Hematopoietic multipotent progenitor cell treated with erythropoietin and hydrocortisone succinate and interleukin-3 and kit ligand, for 15 days (in vitro differentiated cells): ENCODE measurements at regions not wholly inside any gene's neighbourhood (a gene's known extent, or its start where the extent isn't known, plus 50 kb on each side); places are given as distances from the start of the nearest gene placed in this dataset.
"Not testable (repeated sequence)": the region's sequence is repeated elsewhere in the genome, so short reads cannot be mapped to it uniquely, and the experiment has no call there.

Source experiments
- DNase-seq: peaks from one replicate; pipeline ENCODE4 v3.0.0-alpha.2; 2015; ENCODE audit warnings: low spot score

DNA sequence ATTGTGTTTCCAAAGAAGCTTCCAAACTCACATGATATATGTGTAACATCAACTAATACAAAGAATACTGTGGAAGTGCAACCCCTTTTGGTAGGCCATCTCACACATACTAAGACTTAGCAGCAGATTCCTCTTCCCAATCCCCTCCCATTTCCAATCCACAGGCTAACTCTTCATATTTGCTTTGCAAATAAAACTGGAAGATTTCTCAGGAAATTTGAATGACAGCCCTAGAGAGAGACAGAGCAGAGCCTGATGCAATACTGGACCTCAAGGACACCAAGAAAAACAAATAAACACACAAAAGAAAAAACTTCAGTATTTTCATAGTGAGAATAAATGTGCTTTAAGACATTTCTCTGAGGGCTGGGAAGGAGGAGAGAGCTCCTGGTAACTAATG lies 190.2 kb upstream of the BRINP3 start:
- no peak for DNase-seq

DNA sequence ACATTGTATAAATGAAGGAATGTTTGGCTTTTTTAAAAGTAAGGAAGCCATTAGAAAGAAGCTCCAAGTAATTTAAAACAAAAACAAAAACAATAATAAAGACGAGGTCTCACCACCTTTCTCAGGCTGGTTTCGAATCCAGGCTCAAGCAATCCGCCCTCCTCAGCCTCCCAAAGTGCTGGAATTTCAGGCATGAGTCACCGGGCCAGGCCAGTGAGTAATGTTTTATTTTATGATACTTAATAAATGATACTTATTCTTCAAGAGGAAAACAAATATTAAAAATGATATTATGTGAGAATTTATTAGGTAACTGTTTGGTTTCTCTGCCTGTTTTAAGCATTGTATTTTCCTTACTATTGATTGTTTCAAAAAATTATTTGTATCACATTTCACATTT lies 201.4 kb upstream of the BRINP3 start:
- DNase-seq, result no peak

DNA sequence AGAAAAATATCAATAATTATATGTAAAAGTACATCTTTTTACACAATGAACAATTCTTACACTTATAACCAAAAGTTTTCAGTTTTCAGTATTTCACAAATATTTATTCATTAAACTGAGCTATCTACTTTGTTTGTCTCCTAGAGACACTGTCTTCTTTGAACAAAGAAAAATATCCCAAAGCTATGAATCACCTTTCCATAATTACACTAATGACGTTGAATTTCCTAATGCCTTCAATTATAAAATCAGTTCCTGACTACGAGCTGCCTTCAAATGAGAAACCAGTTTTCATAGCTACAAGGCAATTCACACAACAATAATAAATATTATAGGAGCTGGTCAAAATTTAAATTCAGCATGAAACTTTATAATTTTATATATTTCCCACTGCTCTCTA lies 201.8 kb upstream of the BRINP3 start:
- no peak for DNase-seq

DNA sequence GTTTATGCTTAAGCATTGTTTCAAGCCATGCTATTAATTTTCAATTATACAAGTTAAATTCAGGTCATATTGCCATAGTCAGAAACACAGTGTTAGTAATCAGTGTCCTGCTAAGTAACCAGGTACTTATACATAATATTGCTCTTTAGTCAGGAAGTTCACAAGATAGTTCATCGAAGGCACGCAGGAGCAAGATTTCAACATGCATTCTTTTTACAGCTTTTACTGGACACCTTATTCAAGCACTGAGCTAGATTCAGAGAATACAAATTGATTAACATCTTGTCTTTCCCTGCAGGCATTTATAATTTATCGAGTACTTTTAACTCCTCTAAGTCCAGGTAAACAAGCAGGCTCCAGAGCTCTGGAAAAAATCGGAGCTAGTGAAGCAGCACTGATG lies 202.3 kb upstream of the BRINP3 start:
- DNase-seq, result no peak

DNA sequence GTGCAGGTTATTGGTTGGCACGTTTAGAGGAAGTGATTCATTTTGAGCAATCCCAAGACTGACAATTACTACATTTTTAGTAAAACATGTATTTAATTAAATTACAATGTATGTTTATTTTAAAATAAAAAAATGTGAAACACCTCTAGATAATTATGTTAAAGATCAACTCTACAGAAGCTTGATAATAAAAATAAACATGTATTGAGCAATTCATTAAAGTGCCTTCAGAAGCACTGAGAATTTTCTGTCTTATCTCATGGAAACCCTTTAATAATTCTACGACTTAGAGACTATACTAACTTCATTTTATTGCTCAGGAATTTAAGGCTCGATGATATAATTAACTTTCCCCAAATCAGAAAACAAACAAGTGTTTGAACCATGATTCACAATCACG lies 208.0 kb upstream of the BRINP3 start:
- no peak for DNase-seq

DNA sequence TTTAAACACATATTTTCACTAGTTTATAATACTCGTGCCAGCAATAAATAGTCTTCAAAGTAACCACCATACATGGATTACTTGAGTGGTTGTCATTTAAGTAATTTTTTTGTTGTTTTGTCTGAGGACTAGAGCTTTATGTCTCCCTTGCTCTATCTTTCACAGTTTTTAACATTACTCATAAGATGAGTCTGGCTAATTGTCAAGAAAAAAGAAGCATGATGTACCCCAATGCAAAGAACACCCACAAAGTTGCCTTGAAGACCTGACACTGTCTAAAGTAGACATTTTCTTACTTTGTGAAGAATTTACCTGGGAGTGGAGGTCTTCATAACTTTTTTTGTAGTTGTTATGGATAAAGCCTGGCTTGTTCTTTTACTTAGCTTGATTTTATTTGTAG lies 210.4 kb upstream of the BRINP3 start:
- no peak for DNase-seq

DNA sequence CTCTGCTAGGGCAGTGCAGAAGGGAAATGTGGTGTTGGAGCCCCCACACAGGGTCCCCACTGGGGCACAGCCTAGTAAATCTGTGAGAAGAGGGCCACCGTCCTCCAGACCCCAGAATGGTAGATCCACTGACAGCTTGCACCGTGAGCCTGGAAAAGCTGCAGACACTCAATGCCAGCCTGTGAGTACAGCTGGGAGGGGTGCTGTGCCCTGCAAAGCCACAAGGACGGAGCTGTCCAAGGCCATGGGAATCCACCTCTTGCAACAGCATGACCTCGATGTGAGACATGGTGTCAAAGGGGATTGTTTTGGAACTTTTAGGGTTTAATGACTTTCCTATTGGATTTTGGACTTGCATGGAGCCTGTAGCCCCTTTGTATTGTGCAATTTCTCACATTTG lies 220.8 kb upstream of the BRINP3 start:
- DNase-seq, result not testable (repeated sequence)

DNA sequence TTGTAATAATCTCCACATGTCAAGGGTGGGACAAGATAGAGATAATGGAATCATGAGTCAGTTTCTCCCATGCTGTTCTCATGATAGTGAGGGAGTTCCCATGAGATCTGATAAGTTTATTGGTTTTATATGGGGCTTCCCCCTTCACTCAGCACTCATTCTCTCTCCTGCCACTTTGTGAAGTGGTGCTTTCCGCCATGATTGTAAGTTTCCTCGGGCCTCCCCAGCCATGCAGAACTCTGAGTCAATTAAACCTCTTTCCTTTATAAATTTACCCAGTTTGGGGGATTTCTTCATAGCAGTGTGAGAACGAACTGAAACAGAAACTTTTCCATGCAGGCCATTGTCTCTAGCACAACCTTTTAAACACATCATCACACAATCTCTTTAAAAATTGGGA lies 221.5 kb upstream of the BRINP3 start:
- DNase-seq, result no peak

DNA sequence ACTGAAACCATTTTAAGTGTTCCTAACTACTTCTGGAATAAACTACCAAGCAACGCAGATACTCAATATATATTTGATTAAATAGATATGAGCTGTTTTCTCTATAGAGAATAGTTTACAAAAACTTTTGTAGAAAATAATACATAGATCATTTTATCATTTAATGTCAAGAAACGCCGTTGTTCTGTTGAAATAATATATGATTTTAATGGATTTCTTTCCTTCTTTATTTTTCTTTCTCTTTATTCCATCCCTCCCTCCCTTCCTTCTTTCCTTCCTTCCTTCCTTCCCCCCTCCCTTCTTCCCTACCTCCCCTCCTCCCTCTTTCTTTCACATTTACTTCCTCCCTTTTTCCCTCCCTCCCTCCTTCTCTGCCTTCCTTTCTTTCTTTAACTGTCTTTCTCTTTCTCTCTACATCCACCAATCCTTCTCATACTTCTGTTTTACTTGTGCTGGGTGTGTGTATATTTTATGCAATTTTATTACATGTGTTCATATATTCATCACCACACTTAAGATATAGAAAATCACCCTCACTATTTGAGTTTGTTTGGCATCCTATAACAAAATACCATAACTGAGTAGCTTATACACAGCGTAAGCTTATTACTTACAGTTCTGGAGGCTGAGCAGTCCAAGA lies 230.9 kb upstream of the BRINP3 start:
- no peak for DNase-seq

DNA sequence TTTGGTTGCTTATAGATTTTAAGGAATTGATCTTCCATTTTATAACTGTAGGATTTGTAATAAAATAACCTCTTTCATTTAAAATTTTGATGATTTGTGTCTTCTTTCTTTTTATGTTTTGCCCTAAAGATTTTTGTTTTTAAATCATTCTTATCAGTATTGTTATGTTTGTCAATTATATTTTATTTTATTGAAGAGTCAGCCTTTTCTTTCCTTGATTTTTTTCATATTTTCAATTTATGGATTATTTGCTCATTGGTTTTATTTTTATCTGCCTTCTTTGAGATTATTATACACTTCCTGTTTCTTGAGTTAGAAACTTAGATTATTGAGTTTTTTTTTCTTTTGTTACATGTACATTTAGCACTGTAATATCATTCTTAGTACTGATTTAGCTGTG lies 233.4 kb upstream of the BRINP3 start:
- DNase-seq, result no peak

DNA sequence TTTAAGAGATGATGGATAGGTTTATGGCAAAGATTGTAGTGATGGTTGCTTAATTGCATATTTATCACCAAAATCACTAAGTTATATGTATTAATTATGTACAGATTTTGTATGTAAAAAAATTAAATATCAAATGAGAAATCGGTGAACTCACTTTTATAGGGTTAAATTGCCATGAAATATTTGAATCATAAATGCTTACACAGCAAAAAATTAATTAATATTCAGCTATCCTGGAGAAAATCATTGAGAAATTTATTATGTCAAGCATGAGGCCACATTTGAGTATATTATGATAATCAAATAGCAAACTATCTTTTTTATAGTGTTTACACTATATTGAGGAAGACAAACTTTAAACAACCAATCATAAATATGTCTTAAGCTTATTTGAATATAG lies 239.4 kb upstream of the BRINP3 start:
- no peak for DNase-seq

DNA sequence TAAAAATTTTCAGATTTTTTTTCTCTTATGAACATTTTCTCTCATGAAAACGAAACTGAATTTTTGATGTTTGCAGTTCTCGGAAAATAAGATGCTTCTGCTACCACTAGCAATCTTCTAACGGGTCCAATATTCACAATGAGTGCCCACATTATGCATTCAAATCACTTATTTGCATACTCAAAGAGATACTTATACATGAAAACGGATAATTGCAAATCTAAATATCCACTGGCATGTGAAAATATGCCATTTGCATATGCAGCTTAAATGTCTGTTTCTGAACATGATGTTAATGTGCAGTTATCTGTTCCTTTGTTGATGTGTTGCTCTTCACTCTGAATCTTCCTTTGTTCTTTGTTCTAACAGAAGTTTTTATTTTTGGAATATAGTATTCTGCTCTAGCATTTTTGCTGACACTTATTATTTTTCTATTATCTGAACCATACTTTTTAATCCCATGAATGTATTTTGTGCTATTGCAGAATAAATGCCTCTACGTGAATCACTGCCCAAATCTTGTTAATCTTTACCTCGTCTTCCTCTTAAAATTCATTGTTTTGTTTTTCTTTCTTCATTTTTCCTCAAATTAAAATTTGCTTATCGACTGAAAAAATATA lies 259.4 kb upstream of the BRINP3 start:
- no peak for DNase-seq

DNA sequence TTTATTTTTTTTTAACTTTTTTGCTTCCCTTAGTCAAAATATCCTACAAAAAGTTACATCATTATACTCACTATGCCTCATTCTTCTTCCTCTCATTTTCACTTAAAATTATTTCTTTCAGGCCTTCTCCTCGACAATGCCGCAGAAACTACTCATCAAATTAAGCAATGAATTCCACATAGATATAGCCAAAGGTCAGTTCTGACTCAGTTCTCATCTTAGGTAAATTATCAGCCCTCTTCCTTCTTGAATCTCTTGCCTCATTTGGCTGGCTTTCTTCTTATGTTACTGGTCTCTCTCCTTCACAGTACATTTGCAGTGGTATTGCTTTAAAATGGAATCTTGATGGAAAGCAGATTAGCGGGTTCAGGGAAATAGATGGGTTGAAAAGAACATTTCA lies 260.7 kb upstream of the BRINP3 start:
- no peak for DNase-seq

DNA sequence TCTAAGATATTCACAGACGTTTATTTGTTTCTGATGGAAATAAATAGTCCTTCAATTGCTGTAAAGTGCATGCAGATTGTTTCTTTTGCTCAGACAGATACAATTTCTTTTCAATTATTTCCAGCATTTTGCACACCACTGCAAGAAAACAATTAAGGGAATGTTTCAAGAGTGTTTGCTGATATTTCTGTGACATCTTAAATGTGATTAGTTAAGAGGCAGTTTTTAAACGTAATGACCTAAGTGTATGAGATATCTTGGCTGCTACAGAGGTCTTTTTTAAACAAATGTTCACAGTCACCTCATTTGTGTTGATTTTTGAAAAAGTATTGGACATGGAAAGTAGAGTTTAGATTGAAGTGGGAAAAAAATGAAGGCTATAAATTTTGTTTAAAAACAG lies 262.3 kb upstream of the BRINP3 start:
- DNase-seq, result no peak

DNA sequence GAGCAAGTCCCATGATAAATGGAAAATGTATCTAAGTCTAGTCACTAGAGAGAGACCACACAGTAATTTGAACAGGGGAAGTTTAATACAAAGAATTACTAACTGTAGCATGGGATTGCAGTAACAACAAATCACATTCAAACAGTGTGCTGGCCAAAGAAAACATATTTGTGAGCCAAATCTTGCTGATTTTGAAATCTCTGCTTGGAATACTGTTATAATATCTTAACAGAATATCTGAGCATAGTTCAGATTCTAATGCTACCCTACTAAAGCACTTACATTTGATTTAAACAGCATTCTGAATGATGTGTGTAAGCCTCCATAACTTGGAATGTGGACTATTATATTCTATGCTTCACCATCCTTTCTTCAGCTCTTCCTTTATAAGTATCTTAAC lies 270.0 kb upstream of the BRINP3 start:
- no peak for DNase-seq

DNA sequence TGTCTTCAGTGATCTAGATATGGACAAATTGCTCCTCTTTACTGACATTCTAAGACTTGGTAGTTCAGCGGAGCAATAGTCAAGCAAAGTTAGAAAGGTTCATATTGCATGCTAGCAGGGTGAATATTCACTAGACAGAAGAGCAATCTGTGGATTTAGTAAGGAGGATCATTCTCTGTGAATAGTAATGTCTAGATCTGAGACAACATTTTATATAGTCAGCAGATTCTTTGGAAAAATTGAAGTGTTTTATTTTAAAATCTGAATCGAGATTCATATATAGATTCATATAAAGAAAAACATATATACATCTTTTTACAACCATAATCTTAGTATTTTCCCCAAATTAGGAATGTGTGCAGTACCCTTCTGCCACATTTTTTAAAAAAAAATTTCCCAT lies 274.5 kb upstream of the BRINP3 start:
- no peak for DNase-seq

DNA sequence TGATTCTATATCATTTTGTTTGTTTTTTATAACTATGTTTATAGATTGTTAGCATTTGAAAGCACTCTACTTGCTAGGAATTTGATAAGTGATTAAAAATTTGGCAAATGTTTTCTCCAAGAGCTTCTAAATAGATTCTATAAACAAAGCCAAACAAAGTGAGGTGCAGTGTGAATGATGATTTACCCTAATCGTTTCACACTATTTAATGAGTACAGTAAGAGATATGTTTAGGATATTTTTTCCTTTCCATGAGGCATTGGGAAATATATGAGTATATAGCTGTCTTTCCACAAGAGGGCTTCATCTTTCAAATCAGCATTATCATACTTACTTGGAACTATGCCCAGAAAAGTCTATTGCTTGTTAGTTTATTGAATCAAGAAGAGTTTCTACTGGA lies 277.0 kb upstream of the BRINP3 start:
- DNase-seq, result peak; percentile 4

DNA sequence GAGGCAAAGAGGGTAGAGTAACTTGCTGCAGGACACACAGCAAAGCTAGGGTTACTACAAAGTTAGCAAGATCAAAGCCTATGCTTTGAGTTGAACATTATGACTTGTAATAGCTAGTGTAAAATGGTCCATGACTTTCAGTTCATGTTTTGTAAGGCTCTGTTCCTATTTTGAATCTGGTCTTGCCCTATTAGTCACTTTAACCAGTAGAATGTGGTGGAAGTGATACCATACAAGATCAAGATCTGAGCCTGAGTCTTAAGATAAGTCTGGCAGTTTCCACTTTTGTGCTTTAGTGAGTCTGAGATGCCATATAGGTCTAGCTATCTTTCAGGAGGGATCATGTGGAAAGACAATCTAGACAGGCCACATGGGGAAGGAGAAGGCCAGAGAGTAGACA lies 282.1 kb upstream of the BRINP3 start:
- DNase-seq, result no peak

DNA sequence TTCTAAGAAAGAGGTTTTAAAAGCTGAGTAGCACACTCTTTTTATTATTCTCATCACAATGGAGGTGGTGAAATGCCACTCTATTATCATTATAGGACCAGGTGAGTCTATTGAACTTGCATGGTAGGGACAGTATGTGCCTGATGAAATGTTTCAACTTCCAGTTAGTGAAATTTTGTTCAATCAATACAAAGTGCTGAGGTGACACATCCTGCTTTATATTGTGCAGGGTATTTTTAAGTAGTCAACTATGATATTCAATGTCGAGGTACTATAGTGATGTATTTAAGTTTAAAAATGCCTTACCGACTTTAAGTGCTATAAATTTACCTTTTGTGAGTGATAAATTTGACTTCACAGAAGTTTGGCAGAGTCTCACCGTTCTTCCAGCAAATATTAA lies 284.7 kb upstream of the BRINP3 start:
- no peak for DNase-seq

DNA sequence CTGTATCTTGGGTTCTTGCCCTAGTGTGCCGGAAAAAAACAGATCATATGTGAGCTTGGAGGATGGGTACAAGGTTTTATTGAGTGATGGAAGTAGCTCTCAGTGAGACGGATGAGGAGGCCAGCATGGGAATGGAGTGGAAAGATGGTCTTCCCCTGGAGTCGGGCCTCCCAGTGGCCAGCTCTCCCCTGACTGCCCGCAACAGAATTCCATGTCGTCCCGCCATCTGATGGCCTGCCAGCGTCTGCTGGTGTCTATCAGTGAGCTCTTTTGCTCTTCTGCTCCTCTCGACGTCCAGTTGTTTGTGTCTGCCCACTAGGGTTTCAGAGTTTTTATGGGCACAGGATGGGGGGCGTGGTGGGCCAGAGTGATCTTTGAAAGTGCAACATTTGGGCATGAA lies 315.2 kb upstream of the BRINP3 start:
- no peak for DNase-seq

DNA sequence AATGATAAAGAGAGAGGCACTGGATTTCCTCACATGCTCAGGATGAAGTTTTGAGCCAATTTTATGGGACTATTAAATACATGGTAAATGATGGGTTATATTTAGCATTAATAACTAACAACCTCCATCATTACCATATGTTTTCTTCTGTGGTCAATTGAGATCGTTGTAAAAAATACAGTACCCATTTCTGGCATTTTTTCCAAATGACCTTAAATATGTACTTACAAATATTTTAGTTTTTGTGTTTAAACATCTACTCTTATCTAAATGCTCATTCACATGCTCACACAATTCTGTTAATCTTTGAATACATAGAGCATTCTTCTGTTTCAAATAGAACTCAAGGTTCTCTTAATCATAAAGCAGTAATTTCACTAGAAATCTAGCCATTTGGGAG lies 330.0 kb upstream of the BRINP3 start:
- no peak for DNase-seq

DNA sequence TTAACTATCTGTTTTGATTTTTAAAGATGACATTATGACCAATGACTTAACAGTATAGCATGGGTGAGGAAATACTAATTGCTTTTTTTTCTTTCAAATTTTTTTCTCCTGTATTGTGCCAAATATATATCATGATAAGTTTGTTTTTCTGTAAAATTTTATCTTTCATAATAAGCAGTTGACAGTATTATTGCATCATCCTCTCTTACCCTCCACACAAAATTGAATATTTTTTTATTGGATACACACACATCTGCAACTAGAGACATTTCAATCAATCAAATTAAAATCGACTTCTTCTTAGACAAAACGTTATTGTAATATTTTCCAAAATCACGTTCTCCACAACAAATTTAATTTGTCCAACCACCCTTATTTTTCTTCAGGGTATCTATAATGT lies 330.4 kb upstream of the BRINP3 start:
- DNase-seq, result no peak

DNA sequence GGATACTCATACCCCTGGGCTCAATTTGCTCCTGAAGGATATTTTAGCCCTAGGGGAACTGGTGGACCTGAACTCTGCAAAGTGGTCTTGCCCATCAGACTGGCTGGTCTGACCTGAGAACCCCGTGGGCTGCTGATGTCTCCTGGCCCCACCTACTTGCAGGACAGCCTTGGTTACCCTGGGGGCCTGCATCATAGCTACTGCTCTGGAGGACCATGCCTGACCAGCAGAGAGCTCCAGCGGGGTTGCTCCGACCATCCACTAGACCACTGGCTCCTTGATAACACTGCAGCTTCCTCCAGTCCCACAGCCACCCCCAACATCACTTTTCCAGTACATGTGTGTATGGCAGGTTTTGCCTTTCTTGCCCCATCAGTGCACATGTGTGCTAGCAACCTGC lies 331.6 kb upstream of the BRINP3 start:
- no peak for DNase-seq

DNA sequence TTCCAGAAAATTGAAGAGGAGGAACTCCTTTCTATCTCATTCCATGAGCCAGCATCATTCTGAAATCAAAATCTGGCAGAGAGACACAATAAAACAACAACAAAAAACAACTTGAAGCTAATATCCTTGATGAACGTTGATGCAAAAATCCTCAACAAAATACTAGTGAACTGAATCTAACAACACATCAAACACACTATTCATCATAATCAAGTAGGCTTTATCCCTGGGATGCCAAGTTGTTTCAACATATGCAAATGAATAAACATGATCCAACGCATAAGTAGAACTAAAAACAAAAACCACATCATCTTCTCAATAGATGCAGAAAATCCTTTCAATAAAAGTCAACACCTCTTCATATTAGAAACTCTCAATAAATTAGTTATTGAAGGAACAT lies 335.3 kb upstream of the BRINP3 start:
- no peak for DNase-seq

DNA sequence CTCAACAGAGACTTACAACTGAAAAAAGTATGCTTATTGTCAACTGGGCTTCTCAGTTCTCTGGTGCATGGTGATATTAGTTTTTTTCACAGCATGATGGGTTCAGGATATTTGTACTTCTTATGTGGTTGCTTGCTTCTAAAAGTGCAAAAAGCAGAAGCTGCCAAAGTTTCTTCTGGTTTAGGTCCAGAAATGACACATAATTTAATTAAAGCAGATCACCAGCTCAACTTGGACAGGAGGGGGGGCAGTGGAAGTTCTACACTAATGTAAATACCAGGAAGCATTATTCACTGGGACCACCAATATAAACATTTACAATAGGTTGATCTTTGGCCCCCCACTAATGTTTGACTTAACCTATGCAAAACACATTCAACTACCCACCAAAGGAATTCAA lies 354.8 kb upstream of the BRINP3 start:
- DNase-seq, result no peak
